Natural killer cell (primary cell): ENCODE measurements at regions not wholly inside any gene's neighbourhood (a gene's known extent, or its start where the extent isn't known, plus 50 kb on each side); places are given as distances from the start of the nearest gene placed in this dataset.
A peak's percentile ranks its signal among the peaks of the same experiment; 100 is the strongest.
"Not testable (repeated sequence)": the region's sequence is repeated elsewhere in the genome, so short reads cannot be mapped to it uniquely, and the experiment has no call there.

Source experiments
- ATAC-seq, 3 donors: fragments of 150-1000 bp in 2 of 3; fragments of 200-7000 bp in 1 of 3; cut with Tn5 transposase; 1 replicate in 1 of 3; 2 replicates in 2 of 3; pipeline ENCODE4 v1.10.0; 2021; ENCODE audit warnings: mild to moderate bottlenecking in 2 of 3, moderate library complexity in 2 of 3
- DNase-seq, 2 donors: peaks; one replicate each; pipeline versions ENCODE4 v3.0.0 to v3.0.0-alpha.2; 2013 to 2021; ENCODE audit warnings: mixed read lengths in 1 of 2
- H3K27ac ChIP-seq: one replicate; pipeline ENCODE4 v1.5.1; 2013; ENCODE audit warnings: mild to moderate bottlenecking, low read length
- H3K27me3 ChIP-seq: one replicate; pipeline ENCODE4 v1.6.1; 2013; ENCODE audit warnings: low read length; ENCODE audit not compliant: control insufficient read depth, insufficient read depth
- H3K36me3 ChIP-seq: one replicate; pipeline ENCODE4 v1.6.1; 2013; ENCODE audit warnings: low read length; ENCODE audit not compliant: control insufficient read depth, insufficient read depth
- H3K4me1 ChIP-seq: one replicate; pipeline ENCODE4 v1.6.1; 2013; ENCODE audit warnings: low read length; ENCODE audit not compliant: control insufficient read depth, insufficient read depth
- H3K4me3 ChIP-seq: one replicate; pipeline ENCODE4 v1.5.1; 2013; ENCODE audit warnings: low read length
- H3K9me3 ChIP-seq: one replicate; pipeline ENCODE4 v1.6.1; 2013; ENCODE audit warnings: low read length; ENCODE audit not compliant: control insufficient read depth, insufficient read depth
- H3K27ac Mint-ChIP-seq, 2 donors: one replicate each; pipeline ENCODE4 v1.8.0; 2022; ENCODE audit warnings: mild to moderate bottlenecking in 2 of 2, mixed read lengths in 2 of 2, moderate library complexity in 1 of 2
- H3K27me3 Mint-ChIP-seq, 2 donors: one replicate each; pipeline ENCODE4 v1.8.0; 2022; ENCODE audit warnings: low read depth in 2 of 2, mixed read lengths in 2 of 2
- H3K36me3 Mint-ChIP-seq: one replicate; pipeline ENCODE4 v1.8.0; 2022; ENCODE audit warnings: mixed read lengths
- H3K4me1 Mint-ChIP-seq, 2 donors: one replicate each; pipeline ENCODE4 v1.8.0; 2022; ENCODE audit warnings: mixed read lengths in 2 of 2
- H3K4me3 Mint-ChIP-seq: one replicate; pipeline ENCODE4 v1.8.0; 2022; ENCODE audit warnings: mild to moderate bottlenecking, moderate library complexity, mixed read lengths
- H3K9me3 Mint-ChIP-seq, 2 donors: one replicate each; pipeline ENCODE4 v1.8.0; 2022; ENCODE audit warnings: mixed read lengths in 2 of 2
- WGBS: methylation state at CpG from one replicate; pipeline ENCODE4 v1.1.7; 2013; ENCODE audit warnings: missing lambda C conversion rate; ENCODE audit not compliant: insufficient coverage; 5-methylcytosine and 5-hydroxymethylcytosine counted together
- intact Hi-C: fragments of 100-400 bp; cut with micrococcal nuclease; formaldehyde crosslinking; loops from one replicate; pipeline ENCODE4 v1.14.2; 2022
- TF ChIP-seq, protein P1 (sequence below): fragments of 200-600 bp; IDR thresholded peaks from one replicate; pipeline ENCODE4 v1.8.0; 2022; ENCODE audit warnings: antibody characterized with exemption

DNA sequence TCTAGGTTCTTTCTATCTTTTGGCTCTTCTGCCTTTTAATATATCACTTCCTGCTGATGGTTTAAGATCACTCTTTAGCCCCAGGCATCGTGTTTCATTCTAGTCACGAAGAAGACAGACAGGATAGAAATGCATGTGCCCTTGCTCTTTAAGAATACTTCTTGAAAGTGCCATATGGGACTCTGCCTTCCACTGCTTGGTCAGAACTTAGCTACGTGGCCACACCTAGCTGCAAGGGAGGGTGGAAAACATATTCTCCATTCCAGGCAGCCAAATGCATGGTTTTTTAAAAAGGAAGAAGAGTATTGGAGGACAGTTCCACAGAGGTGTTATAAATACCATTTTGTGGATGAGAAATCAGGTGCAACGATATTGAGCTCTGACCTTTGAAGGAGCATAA lies 143.3 kb downstream of the KLRB1 start:
- 93% methylated on average over 4 of the region's 4 CpGs for WGBS
- Mint-ChIP-seq H3K4me3 (no peak overlapping the region), H3K9me3 (no peaks in the 10 kb centered on the region), H3K4me1 (peaks cover 0 to 12% of the 10 kb centered on the region in 2 donors), H3K36me3 (no peaks in the 10 kb centered on the region), H3K27ac (no peak overlapping the region), H3K27me3 (no peaks in the 10 kb centered on the region)
- no peak for DNase-seq
- TF ChIP-seq, protein P1, sequence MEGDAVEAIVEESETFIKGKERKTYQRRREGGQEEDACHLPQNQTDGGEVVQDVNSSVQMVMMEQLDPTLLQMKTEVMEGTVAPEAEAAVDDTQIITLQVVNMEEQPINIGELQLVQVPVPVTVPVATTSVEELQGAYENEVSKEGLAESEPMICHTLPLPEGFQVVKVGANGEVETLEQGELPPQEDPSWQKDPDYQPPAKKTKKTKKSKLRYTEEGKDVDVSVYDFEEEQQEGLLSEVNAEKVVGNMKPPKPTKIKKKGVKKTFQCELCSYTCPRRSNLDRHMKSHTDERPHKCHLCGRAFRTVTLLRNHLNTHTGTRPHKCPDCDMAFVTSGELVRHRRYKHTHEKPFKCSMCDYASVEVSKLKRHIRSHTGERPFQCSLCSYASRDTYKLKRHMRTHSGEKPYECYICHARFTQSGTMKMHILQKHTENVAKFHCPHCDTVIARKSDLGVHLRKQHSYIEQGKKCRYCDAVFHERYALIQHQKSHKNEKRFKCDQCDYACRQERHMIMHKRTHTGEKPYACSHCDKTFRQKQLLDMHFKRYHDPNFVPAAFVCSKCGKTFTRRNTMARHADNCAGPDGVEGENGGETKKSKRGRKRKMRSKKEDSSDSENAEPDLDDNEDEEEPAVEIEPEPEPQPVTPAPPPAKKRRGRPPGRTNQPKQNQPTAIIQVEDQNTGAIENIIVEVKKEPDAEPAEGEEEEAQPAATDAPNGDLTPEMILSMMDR: no peak
- Histone ChIP-seq H3K27ac (no peak overlapping the region), H3K36me3 (no peaks in the 10 kb centered on the region), H3K9me3 (no peaks in the 10 kb centered on the region), H3K27me3 (no peaks in the 10 kb centered on the region), H3K4me1 (peaks cover 13% of the 10 kb centered on the region), H3K4me3 (no peak overlapping the region)
- intact Hi-C loops: no loop called here
- ATAC-seq: no peak

DNA sequence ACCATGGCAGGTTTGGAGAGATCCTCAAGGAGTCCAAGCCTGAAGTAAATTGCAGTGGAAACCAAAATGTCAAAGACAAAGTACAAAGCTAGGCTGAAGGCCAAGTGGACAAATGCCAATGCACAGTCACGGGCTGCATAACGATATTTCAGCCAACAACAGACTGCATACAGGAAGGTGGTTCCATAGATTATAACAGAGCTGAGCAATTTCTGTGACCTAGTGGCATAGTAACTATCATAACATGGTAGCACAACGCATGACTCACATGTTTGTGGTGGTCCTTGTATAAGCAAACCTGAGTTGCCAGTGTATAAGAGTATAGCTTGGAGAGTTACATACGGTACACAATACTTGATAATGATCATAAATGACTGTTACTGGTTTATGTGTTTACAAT lies 152.2 kb downstream of the KLRB1 start:
- WGBS: 77% methylated on average over 3 of the region's 4 CpGs
- H3K4me3 ChIP-seq, intact Hi-C loops, H3K36me3 Mint-ChIP-seq, H3K4me1 ChIP-seq, H3K27ac ChIP-seq, H3K27me3 ChIP-seq, H3K27ac Mint-ChIP-seq, H3K9me3 Mint-ChIP-seq, H3K9me3 ChIP-seq, H3K27me3 Mint-ChIP-seq, DNase-seq, H3K36me3 ChIP-seq, H3K4me1 Mint-ChIP-seq, H3K4me3 Mint-ChIP-seq: not testable (repeated sequence)
- ATAC-seq: peak in 2 of 3 donors; percentile 29 to 73

DNA sequence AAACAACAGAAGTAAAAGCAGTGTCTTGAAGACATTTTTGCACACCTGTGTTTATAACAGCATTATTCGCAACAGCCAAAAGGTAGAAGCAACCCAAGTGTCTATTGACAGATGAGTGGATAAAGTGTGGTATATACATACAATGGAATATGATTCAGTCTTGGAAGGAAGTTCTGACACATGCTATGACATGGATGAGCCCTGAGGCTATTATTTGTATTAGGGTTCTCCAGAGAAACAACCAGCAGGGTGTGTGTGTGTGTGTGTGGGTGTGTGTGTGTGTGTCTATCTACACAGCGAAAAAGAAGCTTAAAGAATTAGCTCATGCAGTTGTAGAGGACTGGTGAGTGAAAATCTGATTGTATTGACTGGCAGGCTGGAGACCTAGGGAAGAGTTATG lies 153.7 kb downstream of the KLRB1 start:
- H3K4me3 ChIP-seq, H3K4me3 Mint-ChIP-seq, H3K4me1 ChIP-seq, H3K36me3 ChIP-seq, H3K36me3 Mint-ChIP-seq, H3K9me3 ChIP-seq, H3K9me3 Mint-ChIP-seq, ATAC-seq, H3K27ac Mint-ChIP-seq, H3K27me3 Mint-ChIP-seq, H3K4me1 Mint-ChIP-seq, intact Hi-C loops, H3K27me3 ChIP-seq, H3K27ac ChIP-seq, DNase-seq: not testable (repeated sequence)
- WGBS: 100% methylated on average over 2 of the region's 2 CpGs

DNA sequence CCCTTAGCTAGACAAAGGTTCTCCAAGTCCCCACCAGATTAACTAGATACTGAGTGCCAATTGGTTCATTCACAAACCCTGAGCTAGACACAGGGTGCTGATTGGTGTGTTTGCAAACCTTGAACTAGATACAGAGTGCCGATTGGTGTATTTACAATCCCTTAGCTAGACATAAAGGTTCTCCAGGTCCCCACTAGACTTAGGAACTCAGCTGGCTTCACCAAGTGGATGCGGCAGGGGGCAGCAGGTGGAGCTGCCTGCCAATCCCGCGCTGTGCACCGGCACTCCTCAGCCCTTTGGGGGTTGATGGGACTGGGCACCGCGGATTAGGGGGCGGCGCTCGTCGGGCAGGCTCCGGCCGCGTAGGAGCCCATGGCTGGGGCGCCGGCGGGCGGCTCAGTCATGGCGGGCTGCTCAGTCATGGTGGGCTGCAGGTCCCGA lies 157.6 kb downstream of the KLRB1 start:
- WGBS: 85% methylated on average over 19 of the region's 20 CpGs
- ATAC-seq (peak in 1 of 3 donors; percentile 4), DNase-seq (peak in 1 of 2 donors; percentile 34)
- H3K36me3 Mint-ChIP-seq, H3K27me3 ChIP-seq, H3K27me3 Mint-ChIP-seq, H3K4me3 ChIP-seq, H3K36me3 ChIP-seq, H3K27ac ChIP-seq, H3K9me3 ChIP-seq, H3K9me3 Mint-ChIP-seq, intact Hi-C loops, H3K27ac Mint-ChIP-seq: not testable (repeated sequence)
- H3K4me1 ChIP-seq: peaks cover 10% of the 10 kb centered on the region
- H3K4me3 Mint-ChIP-seq: peak overlapping the region; percentile 0
- H3K4me1 Mint-ChIP-seq: peaks cover 25% of the 10 kb centered on the region in 2 donors

DNA sequence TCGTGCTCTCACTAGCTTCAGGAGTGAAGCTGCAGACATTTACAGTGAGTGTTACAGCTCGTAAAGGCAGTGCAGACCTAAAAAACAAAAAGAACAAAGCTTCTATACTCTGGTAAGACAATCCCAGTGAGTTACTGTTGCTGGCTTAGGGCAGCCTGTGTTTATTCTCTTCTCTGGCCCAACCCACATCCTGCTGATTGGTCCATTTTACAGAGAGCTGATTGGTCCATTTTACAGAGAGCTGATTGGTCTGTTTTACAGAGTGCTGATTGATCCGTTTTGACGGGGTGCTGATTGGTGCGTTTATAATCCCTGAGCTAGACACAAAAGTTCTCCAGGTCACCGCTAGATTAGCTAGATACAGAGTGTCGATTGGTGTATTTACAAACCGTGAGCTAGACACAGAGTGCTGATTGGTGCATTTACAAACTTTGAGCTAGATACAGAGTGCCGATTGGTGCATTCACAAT lies 158.0 kb downstream of the KLRB1 start:
- H3K36me3 Mint-ChIP-seq, H3K27me3 ChIP-seq, H3K27ac Mint-ChIP-seq, H3K27ac ChIP-seq, intact Hi-C loops, H3K9me3 Mint-ChIP-seq, H3K9me3 ChIP-seq, H3K27me3 Mint-ChIP-seq, H3K36me3 ChIP-seq, ATAC-seq: not testable (repeated sequence)
- 89% methylated on average over 9 of the region's 9 CpGs for WGBS
- Histone ChIP-seq H3K4me1 (peaks cover 10% of the 10 kb centered on the region), H3K4me3 (peak overlapping the region; percentile 20)
- DNase-seq: peak in 1 of 2 donors; percentile 23
- Mint-ChIP-seq H3K4me1 (peaks cover 25% of the 10 kb centered on the region in 2 donors), H3K4me3 (peak overlapping the region; percentile 100)
